ENCODE measurements at regions not wholly inside any gene's neighbourhood (a gene's known extent, or its start where the extent isn't known, plus 50 kb on each side); places are given as distances from the start of the nearest gene placed in this dataset.

GRCh38 chrX:15056044-15056443 is 182.8 kb downstream of the MOSPD2 start:
- H3K9me3 ChIP-seq (replicated peaks; ENCODE audit: control insufficient read depth, insufficient read depth, low read depth, low read length), result no peaks in the 10 kb centered on the region
- no peak overlapping the region for H3K4me2 ChIP-seq (ENCODE audit: insufficient read depth, low read length)
- H3K27me3 ChIP-seq (ENCODE audit: control insufficient read depth in 2 of 2, insufficient read depth in 2 of 2, low read length in 2 of 2), result no peaks in the 10 kb centered on the region
- DNase-seq (ENCODE audit: extremely low read depth in 1 of 4, low spot score in 3 of 4), result no peak
- in situ Hi-C loops (cut with MboI) (no loop called here), intact Hi-C loops (cut with micrococcal nuclease) (no loop called here)
- H3K4me1 ChIP-seq (replicated peaks in 1 of 2; ENCODE audit: control insufficient read depth in 2 of 2, insufficient read depth in 2 of 2, low read length in 2 of 2), result no peaks in the 10 kb centered on the region
- 0% methylated on average over 2 of the region's 2 CpGs for WGBS (ENCODE audit: insufficient coverage, low coverage, missing lambda C conversion rate)
- POLR2A ChIA-PET, result no interaction called here
- H3K4me3 ChIP-seq, result no peak overlapping the region
- CTCF ChIA-PET (ENCODE audit: low intra/inter-chr PET ratio), result no interaction called here
- ATAC-seq, result no peak
- H3K36me3 ChIP-seq (ENCODE audit: control insufficient read depth, insufficient read depth, low read length), result no peaks in the 10 kb centered on the region
- no peaks in the 10 kb centered on the region for H3K9me1 ChIP-seq (ENCODE audit: control insufficient read depth, insufficient read depth, low read length)
- H3K27ac ChIP-seq (ENCODE audit: extremely low read depth, low read depth, low read length), result no peak overlapping the region
- H2AFZ ChIP-seq (ENCODE audit: low read depth, low read length), result no peak overlapping the region
- FAIRE-seq, result no peak
- TF ChIP-seq MYNN (IDR thresholded peaks at IDR 0.05) (no peak), MYNN (CRISPR knock-in tag; IDR thresholded peaks at IDR 0.05) (no peak), NONO (IDR thresholded peaks at IDR 0.05; ENCODE audit: low read depth in 2 of 2, low read length in 1 of 2) (no peak), KAT2B (IDR thresholded peaks at IDR 0.05; ENCODE audit: low read depth, low read length) (no peak), BRF1 (IDR thresholded peaks at IDR 0.05; ENCODE audit: borderline replicate concordance, extremely low read depth, insufficient read length) (no peak), USF1 (CRISPR knock-in tag; IDR thresholded peaks at IDR 0.05) (no peak), KAT8 (IDR thresholded peaks at IDR 0.05; ENCODE audit: low read depth) (no peak), ETV5 (CRISPR knock-in tag; IDR thresholded peaks at IDR 0.05; ENCODE audit: low read depth) (no peak), HDAC6 (IDR thresholded peaks at IDR 0.05; ENCODE audit: low read depth, low read length) (no peak), RAD21 (CRISPR knock-in tag; conservative IDR thresholded peaks at IDR 0.05 in 1 of 2, IDR thresholded peaks at IDR 0.05 in 1 of 2) (no peak), JUNB (CRISPR knock-in tag; conservative IDR thresholded peaks at IDR 0.05) (no peak), ELK1 (CRISPR knock-in tag; IDR thresholded peaks at IDR 0.05) (no peak), ZNF717 (CRISPR knock-in tag; IDR thresholded peaks at IDR 0.05) (no peak), TRIM24 (IDR thresholded peaks at IDR 0.05) (no peak), SNAPC5 (CRISPR knock-in tag; IDR thresholded peaks at IDR 0.05) (no peak), TFAM (CRISPR knock-in tag; conservative IDR thresholded peaks at IDR 0.05) (no peak), ZBTB8A (IDR thresholded peaks at IDR 0.05; ENCODE audit: partially characterized antibody) (no peak), ZBTB7A (IDR thresholded peaks at IDR 0.05; ENCODE audit: borderline replicate concordance, control insufficient read depth, low read depth, low read length) (no peak)
- no TSS peak for BruUV-seq (replicated peaks)
- no peaks in the 10 kb centered on the region for H3K79me2 ChIP-seq (ENCODE audit: control insufficient read depth, insufficient read depth, low read length)
- no peak overlapping the region for H3K9ac ChIP-seq (ENCODE audit: insufficient read depth in 1 of 2, low read depth in 2 of 2, low read length in 2 of 2)
- no peaks in the 10 kb centered on the region for H4K20me1 ChIP-seq (replicated peaks; ENCODE audit: control insufficient read depth, insufficient read depth, low read length)

Measured in K562 (cell line).